HepG2 (cell line): ENCODE measurements at regions not wholly inside any gene's neighbourhood (a gene's known extent, or its start where the extent isn't known, plus 50 kb on each side); places are given as distances from the start of the nearest gene placed in this dataset.

ENCODE experiments used
- ATAC-seq: fragments of 200-7000 bp; cut with Tn5 transposase; 3 replicates; pipeline ENCODE4 v1.9.1; 2020; ENCODE audit warnings: mild to moderate bottlenecking, moderate library complexity
- BruUV-seq: library from RNA; stranded (reverse); fragments of 400-500 nt; replicated peaks from 2 replicates; lab custom pipeline; 2021; lab: Mats Ljungman, UMichigan
- CTCF ChIA-PET: fragments of 300-600 bp; formaldehyde crosslinking; extraction: SDS; loops from one replicate; lab custom pipeline; 2021; ENCODE audit warnings: low total read pairs, inconsistent platforms, low intra/inter-chr PET ratio; lab: Yijun Ruan, JAX
- POLR2A ChIA-PET: fragments of 350-600 bp; sonication (Branson Sonifier 250); formaldehyde crosslinking; loops from one replicate; lab custom pipeline; 2020; ENCODE audit warnings: antibody characterized with exemption, inconsistent platforms; lab: Yijun Ruan, JAX
- DNase-seq: peaks from one replicate; pipeline ENCODE4 v3.0.0-alpha.2; 2015; ENCODE audit warnings: low spot score
- FAIRE-seq: peaks from 3 replicates; lab custom pipeline; 2011; peaks lifted over from hg19 to GRCh38; lab: Jason Lieb, UNC
- H2AFZ ChIP-seq: one replicate; pipeline ENCODE4 v1.6.1; 2011; ENCODE audit warnings: low read length, inconsistent platforms
- H3K27ac ChIP-seq: fragments of 300-600 bp; 3 replicates; pipeline ENCODE4 v1.8.0; 2011; ENCODE audit warnings: mixed run types, mild to moderate bottlenecking, mixed read lengths, low read length, inconsistent platforms; ENCODE audit not compliant: insufficient read depth; ENCODE audit errors: extremely low read length
- H3K27me3 ChIP-seq, 2 experiments: fragments of 200-600 bp in 1 of 2; 2 replicates in 1 of 2; 3 replicates in 1 of 2; pipeline versions ENCODE4 v1.6.0 to v1.8.0; 2011; ENCODE audit warnings: low read length in 2 of 2, mild to moderate bottlenecking in 2 of 2, moderate library complexity in 2 of 2, inconsistent platforms in 1 of 2; ENCODE audit not compliant: insufficient read depth in 2 of 2, control insufficient read depth in 1 of 2
- H3K36me3 ChIP-seq, 2 experiments: fragments of 200-600 bp in 1 of 2; replicated peaks in 1 of 2; 2 replicates in 1 of 2; 3 replicates in 1 of 2; pipeline versions ENCODE4 v1.5.1 to v1.8.0; 2011; ENCODE audit warnings: low read length in 2 of 2, inconsistent platforms in 1 of 2; ENCODE audit not compliant: insufficient read depth in 2 of 2, control insufficient read depth in 1 of 2
- H3K4me1 ChIP-seq: 2 replicates; pipeline ENCODE4 v1.5.1; 2012; ENCODE audit warnings: low read length, inconsistent platforms; ENCODE audit not compliant: insufficient read depth
- H3K4me2 ChIP-seq: 2 replicates; pipeline ENCODE4 v1.6.0; 2011; ENCODE audit warnings: low read depth, low read length, inconsistent platforms
- H3K4me3 ChIP-seq, 3 experiments: fragments of 200-600 bp in 1 of 3; sonication (generic), shearing (Covaris generic) in 1 of 3; replicated peaks in 1 of 3; 2 replicates each; pipeline ENCODE4 v1.5.1; 2011 to 2016; ENCODE audit warnings: low read length in 3 of 3, inconsistent platforms in 2 of 3, low read depth in 2 of 3, mild to moderate bottlenecking in 2 of 3, control low read depth in 1 of 3, mixed read lengths in 1 of 3; ENCODE audit not compliant: insufficient read depth in 1 of 3
- H3K79me2 ChIP-seq: one replicate; pipeline ENCODE4 v1.6.1; 2011; ENCODE audit warnings: low read length, inconsistent platforms; ENCODE audit not compliant: insufficient read depth
- H3K9ac ChIP-seq: 2 replicates; pipeline ENCODE4 v1.6.0; 2011; ENCODE audit warnings: mild to moderate bottlenecking, low read depth, low read length, inconsistent platforms; ENCODE audit not compliant: insufficient read depth
- H3K9me3 ChIP-seq: 2 replicates; pipeline ENCODE4 v1.5.1; 2012; ENCODE audit warnings: mild to moderate bottlenecking, low read length
- H4K20me1 ChIP-seq: 2 replicates; pipeline ENCODE4 v1.6.0; 2011; ENCODE audit warnings: inconsistent platforms, mild to moderate bottlenecking, low read length, moderate library complexity; ENCODE audit not compliant: insufficient read depth
- CEBPB ChIP-seq: IDR thresholded peaks from 2 replicates; pipeline ENCODE4 v1.6.1; 2011; ENCODE audit warnings: low read depth, low read length, improper control_type of control experiment, borderline replicate concordance
- FLYWCH1 ChIP-seq: sonication (generic); formaldehyde crosslinking; IDR thresholded peaks from 2 replicates; pipeline ENCODE4 v1.8.1; 2023; ENCODE audit warnings: mild to moderate bottlenecking, missing genetic modification reagents
- HDAC6 ChIP-seq: fragments of 200-600 bp; sonication (generic); IDR thresholded peaks from 2 replicates; pipeline ENCODE4 v1.7.0; 2017; ENCODE audit warnings: mild to moderate bottlenecking, antibody characterized with exemption, low read length, low read depth
- HMG20B ChIP-seq: conservative IDR thresholded peaks from 2 replicates; pipeline ENCODE4 v1.6.1; 2016; ENCODE audit warnings: missing genetic modification reagents, missing compliant biosample characterization
- MYPOP ChIP-seq: sonication (generic); formaldehyde crosslinking; IDR thresholded peaks from 2 replicates; pipeline ENCODE4 v1.8.1; 2023; ENCODE audit warnings: mild to moderate bottlenecking, moderate library complexity, missing genetic modification reagents
- RNF219 ChIP-seq: sonication (generic); formaldehyde crosslinking; IDR thresholded peaks from 2 replicates; pipeline ENCODE4 v1.5.0; 2020; ENCODE audit warnings: mild to moderate bottlenecking, missing genetic modification reagents
- SALL2 ChIP-seq: sonication (generic); formaldehyde crosslinking; IDR thresholded peaks from 2 replicates; pipeline ENCODE4 v1.8.1; 2023; ENCODE audit warnings: mild to moderate bottlenecking, missing genetic modification reagents, inconsistent platforms
- SCMH1 ChIP-seq: sonication (generic); formaldehyde crosslinking; IDR thresholded peaks from 2 replicates; pipeline ENCODE4 v1.9.0; 2021; ENCODE audit warnings: missing genetic modification reagents, mild to moderate bottlenecking, borderline replicate concordance
- SOX13 ChIP-seq, 3 experiments: fragments of 450-650 bp in 1 of 3; sonication (generic) in 1 of 3; formaldehyde crosslinking in 1 of 3; IDR thresholded peaks in 2 of 3; conservative IDR thresholded peaks in 1 of 3; 2 replicates each; pipeline versions ENCODE4 v1.5.0 to v1.6.1; 2016 to 2020; ENCODE audit warnings: antibody characterized with exemption in 1 of 3, mild to moderate bottlenecking in 1 of 3, missing compliant biosample characterization in 1 of 3, missing genetic modification reagents in 1 of 3, moderate library complexity in 1 of 3
- TARDBP ChIP-seq: sonication (generic); formaldehyde crosslinking; IDR thresholded peaks from 2 replicates; pipeline ENCODE4 v1.8.0; 2022; ENCODE audit warnings: mild to moderate bottlenecking, missing genetic modification reagents
- TCF7L2 ChIP-seq: IDR thresholded peaks from 2 replicates; pipeline ENCODE4 v1.6.1; 2011; ENCODE audit warnings: mild to moderate bottlenecking, low read depth, low read length, moderate library complexity
- TFDP1 ChIP-seq: IDR thresholded peaks from 2 replicates; pipeline ENCODE4 v1.6.1; 2016; ENCODE audit warnings: missing compliant biosample characterization, missing genetic modification reagents, borderline replicate concordance
- ZBTB25 ChIP-seq: IDR thresholded peaks from 2 replicates; pipeline ENCODE4 v1.6.1; 2018; ENCODE audit warnings: missing genetic modification reagents
- ZFP37 ChIP-seq: sonication (generic); formaldehyde crosslinking; IDR thresholded peaks from 2 replicates; pipeline ENCODE4 v1.4.0; 2020; ENCODE audit warnings: missing genetic modification reagents, borderline replicate concordance
- ZNF496 ChIP-seq: sonication (generic); formaldehyde crosslinking; IDR thresholded peaks from 2 replicates; pipeline ENCODE4 v1.8.1; 2023; ENCODE audit warnings: mild to moderate bottlenecking, moderate library complexity, missing genetic modification reagents; ENCODE audit not compliant: insufficient replicate concordance
- WGBS: methylation state at CpG from one replicate; pipeline ENCODE4 v1.1.6; 2017; ENCODE audit warnings: low lambda C conversion rate; 5-methylcytosine and 5-hydroxymethylcytosine counted together
- in situ Hi-C: cut with HindIII; loops from 2 replicates; pipeline ENCODE4 v1.10.0; 2017; ENCODE audit warnings: low pct_unique_long_range_greater_than_20kb; ENCODE audit not compliant: extremely low pct_ligation_motif_present
- intact Hi-C: fragments of 100-400 bp; cut with micrococcal nuclease; formaldehyde crosslinking; loops from one replicate; pipeline ENCODE4 v1.10.0; 2022; ENCODE audit not compliant: unreplicated experiment

- TF ChIP-seq HMG20B (CRISPR knock-in tag): no peak
- TF ChIP-seq SCMH1: no peak
- no peak for TF ChIP-seq SOX13 (IDR thresholded peaks at IDR 0.05)
- TF ChIP-seq SOX13 (CRISPR knock-in tag; conservative IDR thresholded peaks at IDR 0.05 in 1 of 2, IDR thresholded peaks at IDR 0.05 in 1 of 2): no peak
- no peak for TF ChIP-seq ZNF496 (CRISPR knock-in tag)
Measured at GRCh38 chr12:68559246-68559645, 51.5 kb upstream of the RAP1B start (continued).

GRCh38 chr12:68559984-68560850 is 50.5 kb upstream of the RAP1B start:
- BruUV-seq: no TSS peak
- DNase-seq: no peak
- Histone ChIP-seq H3K9me3 (no peaks in the 10 kb centered on the region), H3K9ac (no peak overlapping the region), H3K27ac (no peak overlapping the region), H3K4me3 (no peak overlapping the region), H3K4me2 (no peak overlapping the region), H3K4me1 (no peaks in the 10 kb centered on the region), H2AFZ (no peak overlapping the region), H4K20me1 (no peaks in the 10 kb centered on the region)
- in situ Hi-C loops: no loop called here
- no peak for FAIRE-seq
- no peak for ATAC-seq
- POLR2A ChIA-PET: no interaction called here
- TF ChIP-seq ZFP37 (CRISPR knock-in tag) (no peak), MYPOP (CRISPR knock-in tag) (no peak), TCF7L2 (no peak), ZBTB25 (CRISPR knock-in tag) (no peak), HDAC6 (no peak), TARDBP (CRISPR knock-in tag) (no peak), CEBPB (no peak), RNF219 (CRISPR knock-in tag) (no peak), SALL2 (CRISPR knock-in tag) (no peak), TFDP1 (no peak), FLYWCH1 (CRISPR knock-in tag) (no peak)
- TF ChIP-seq, all 625 proteins: peak for 0
- CTCF ChIA-PET: no interaction called here
- intact Hi-C loops: no loop called here
- WGBS: 45% methylated on average over 8 of the region's 8 CpGs
- H3K36me3 ChIP-seq: no peaks in the 10 kb centered on the region
- H3K79me2 ChIP-seq: no peaks in the 10 kb centered on the region
- no peaks in the 10 kb centered on the region for H3K27me3 ChIP-seq
